PC-3 (cell line): ENCODE measurements at regions not wholly inside any gene's neighbourhood (a gene's known extent, or its start where the extent isn't known, plus 50 kb on each side); places are given as distances from the start of the nearest gene placed in this dataset.

ENCODE experiments used
- ATAC-seq: fragments of 200-7000 bp; cut with Tn5 transposase; 2 replicates; pipeline ENCODE4 v1.9.1; 2020; ENCODE audit warnings: mild to moderate bottlenecking, moderate library complexity
- BruUV-seq: library from RNA; stranded (reverse); fragments of 400-500 nt; replicated peaks from 2 replicates; lab custom pipeline; 2021; lab: Mats Ljungman, UMichigan
- CTCF ChIA-PET: fragments of 300-600 bp; sonication (Branson Sonifier 250); formaldehyde crosslinking; loops from one replicate; lab custom pipeline; 2022; ENCODE audit warnings: antibody characterized with exemption; lab: Charles Lee
- POLR2A ChIA-PET: fragments of 300-600 bp; sonication (Branson Sonifier 250); formaldehyde crosslinking; loops from one replicate; lab custom pipeline; 2022; ENCODE audit warnings: antibody characterized with exemption; ENCODE audit not compliant: unreplicated experiment; lab: Charles Lee
- DNase-seq: peaks from one replicate; pipeline ENCODE4 v3.0.0-alpha.2; 2015
- H2AFZ ChIP-seq: fragments of 300-600 bp; sonication (generic); 2 replicates; pipeline ENCODE4 v1.6.0; 2016; ENCODE audit warnings: antibody characterized with exemption, low read length
- H3F3A ChIP-seq: fragments of 300-600 bp; sonication (generic); one replicate; pipeline ENCODE4 v1.6.0; 2017; ENCODE audit warnings: antibody characterized with exemption, low read length, control low read depth, mild to moderate bottlenecking; ENCODE audit not compliant: unreplicated experiment
- H3K27ac ChIP-seq: fragments of 300-600 bp; sonication (generic); 2 replicates; pipeline ENCODE4 v1.5.1; 2016; ENCODE audit warnings: mild to moderate bottlenecking, low read length
- H3K27me3 ChIP-seq: fragments of 300-600 bp; sonication (generic); 2 replicates; pipeline ENCODE4 v1.6.1; 2016; ENCODE audit warnings: low read length, mixed read lengths
- H3K36me3 ChIP-seq: fragments of 300-600 bp; sonication (generic); 2 replicates; pipeline ENCODE4 v1.6.1; 2016; ENCODE audit warnings: low read depth, mixed run types, low read length, mixed read lengths
- H3K4me1 ChIP-seq: fragments of 300-600 bp; sonication (generic); 2 replicates; pipeline ENCODE4 v1.5.1; 2016; ENCODE audit warnings: low read length; ENCODE audit not compliant: insufficient read depth
- H3K4me2 ChIP-seq: fragments of 300-600 bp; sonication (generic); 2 replicates; pipeline ENCODE4 v1.6.0; 2016; ENCODE audit warnings: low read length
- H3K4me3 ChIP-seq: fragments of 300-600 bp; sonication (generic); 2 replicates; pipeline ENCODE4 v1.5.1; 2016; ENCODE audit warnings: mild to moderate bottlenecking, low read length, mixed read lengths
- H3K79me2 ChIP-seq: fragments of 300-600 bp; sonication (generic); 2 replicates; pipeline ENCODE4 v1.6.1; 2017; ENCODE audit warnings: low read length, mixed read lengths
- H3K9ac ChIP-seq: fragments of 300-600 bp; sonication (generic); 2 replicates; pipeline ENCODE4 v1.6.0; 2016; ENCODE audit warnings: mild to moderate bottlenecking, low read length
- H3K9me2 ChIP-seq: fragments of 300-600 bp; sonication (generic); replicated peaks from 2 replicates; pipeline ENCODE4 v1.6.1; 2016; ENCODE audit warnings: mixed run types, low read length, mixed read lengths
- H3K9me3 ChIP-seq: fragments of 300-600 bp; sonication (generic); 2 replicates; pipeline ENCODE4 v1.6.1; 2016; ENCODE audit warnings: low read length, mixed read lengths
- H4K20me1 ChIP-seq: fragments of 300-600 bp; sonication (generic); 2 replicates; pipeline ENCODE4 v1.6.1; 2016; ENCODE audit warnings: low read length, mixed read lengths
- CTCF ChIP-seq: fragments of 300-600 bp; sonication (generic); conservative IDR thresholded peaks from 2 replicates; pipeline ENCODE4 v1.5.1; 2017; ENCODE audit warnings: antibody characterized with exemption, low read depth, mild to moderate bottlenecking, low read length
- EZH2 ChIP-seq: fragments of 300-600 bp; sonication (generic); IDR thresholded peaks from one replicate; pipeline ENCODE4 v1.6.1; 2017; ENCODE audit warnings: antibody characterized with exemption, mild to moderate bottlenecking, low read length; ENCODE audit not compliant: unreplicated experiment
- EZH2phosphoT487 ChIP-seq: fragments of 300-600 bp; sonication (generic); IDR thresholded peaks from 2 replicates; pipeline ENCODE4 v1.6.1; 2018; ENCODE audit warnings: mild to moderate bottlenecking, antibody characterized with exemption, low read length, borderline replicate concordance
- intact Hi-C: fragments of 100-400 bp; cut with micrococcal nuclease; formaldehyde crosslinking; loops from 2 replicates; pipeline ENCODE4 v1.9.0; 2023

- no peaks in the 10 kb centered on the region for H3K36me3 ChIP-seq
- H3K79me2 ChIP-seq = no peaks in the 10 kb centered on the region
- intact Hi-C loops = no loop called here
- DNase-seq (no peak), ATAC-seq (no peak)
- no peaks in the 10 kb centered on the region for H3F3A ChIP-seq
- no peaks in the 10 kb centered on the region for H3K9me2 ChIP-seq
- CTCF ChIA-PET = no interaction called here
- no peak overlapping the region for H3K4me3 ChIP-seq
- BruUV-seq = no TSS peak
- no peaks in the 10 kb centered on the region for H3K4me1 ChIP-seq
- H3K27ac ChIP-seq = no peak overlapping the region
- no peaks in the 10 kb centered on the region for H3K9me3 ChIP-seq
- no peaks in the 10 kb centered on the region for H3K27me3 ChIP-seq
- no peak overlapping the region for H3K9ac ChIP-seq
- H2AFZ ChIP-seq = no peak overlapping the region
- no peak overlapping the region for H3K4me2 ChIP-seq
- H4K20me1 ChIP-seq = no peaks in the 10 kb centered on the region
- POLR2A ChIA-PET = no interaction called here
- no peak for TF ChIP-seq EZH2phosphoT487
- TF ChIP-seq CTCF = no peak
- TF ChIP-seq EZH2 = no peak
These were observed 699.6 kb downstream of the TAF11L14 start for GRCh38 chr5:18333841-18334240.

DNA sequence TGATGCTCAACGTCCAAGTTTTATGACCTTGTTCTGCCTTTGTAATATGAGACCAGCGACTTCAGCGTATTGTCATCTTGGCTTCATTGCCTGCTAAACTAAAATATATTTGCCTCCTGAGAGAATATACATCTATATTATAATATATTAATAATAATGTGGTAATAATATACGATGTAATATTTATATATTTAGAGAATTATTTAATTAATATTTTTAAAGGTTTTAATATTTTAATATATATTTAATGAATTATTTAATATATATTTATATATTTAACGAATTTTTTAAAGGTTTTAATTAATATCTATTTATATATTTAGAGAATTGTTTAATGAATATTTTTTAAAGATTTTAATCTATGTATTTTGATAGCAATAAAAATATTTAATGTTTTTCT, 700.7 kb downstream of the TAF11L14 start:
- ATAC-seq = no peak

GRCh38 chr5:18354828-18355227, 720.6 kb downstream of the TAF11L14 start:
- intact Hi-C loops = no loop called here
- H3K27me3 ChIP-seq = 0 out of 2 replicates have a peak, but pooled peaks cover 6% of the 10 kb centered on the region
- no peak for TF ChIP-seq CTCF
- TF ChIP-seq EZH2 = no peak
- no peak for TF ChIP-seq EZH2phosphoT487
- H3K79me2 ChIP-seq = no peaks in the 10 kb centered on the region
- H3K4me2 ChIP-seq = no peak overlapping the region
- H3F3A ChIP-seq = no peaks in the 10 kb centered on the region
- H2AFZ ChIP-seq = no peak overlapping the region
- no peaks in the 10 kb centered on the region for H3K4me1 ChIP-seq
- no peaks in the 10 kb centered on the region for H3K36me3 ChIP-seq
- POLR2A ChIA-PET = no interaction called here
- DNase-seq (no peak), ATAC-seq (no peak)
- H3K9me3 ChIP-seq = no peaks in the 10 kb centered on the region
- H3K9ac ChIP-seq = no peak overlapping the region
- H4K20me1 ChIP-seq = no peaks in the 10 kb centered on the region
- no peak overlapping the region for H3K4me3 ChIP-seq
- CTCF ChIA-PET = no interaction called here
- BruUV-seq = no TSS peak
- H3K9me2 ChIP-seq = no peaks in the 10 kb centered on the region
- no peak overlapping the region for H3K27ac ChIP-seq

More for the DNA sequence above, 700.7 kb downstream of the TAF11L14 start:
- H4K20me1 ChIP-seq = no peaks in the 10 kb centered on the region
- H3K9ac ChIP-seq = no peak overlapping the region
- no peaks in the 10 kb centered on the region for H3K4me1 ChIP-seq
- H3K79me2 ChIP-seq = no peaks in the 10 kb centered on the region
- H3K9me2 ChIP-seq = no peaks in the 10 kb centered on the region
- no TSS peak for BruUV-seq
- ChIA-PET CTCF (no interaction called here), POLR2A (no interaction called here)
- H2AFZ ChIP-seq = no peak overlapping the region
- no peaks in the 10 kb centered on the region for H3K9me3 ChIP-seq
- intact Hi-C loops = no loop called here
- no peak overlapping the region for H3K4me2 ChIP-seq
- no peaks in the 10 kb centered on the region for H3K27me3 ChIP-seq
- DNase-seq = no peak
- TF ChIP-seq EZH2phosphoT487 (no peak), CTCF (no peak), EZH2 (no peak)
- no peaks in the 10 kb centered on the region for H3K36me3 ChIP-seq
- H3F3A ChIP-seq = no peaks in the 10 kb centered on the region
- no peak overlapping the region for H3K27ac ChIP-seq
- H3K4me3 ChIP-seq = no peak overlapping the region
